PC-9 (cell line): ENCODE measurements at regions not wholly inside any gene's neighbourhood (a gene's known extent, or its start where the extent isn't known, plus 50 kb on each side); places are given as distances from the start of the nearest gene placed in this dataset.

Experiments
- BruUV-seq: library from RNA; stranded (reverse); fragments of 400-500 nt; replicated peaks from 2 replicates; lab custom pipeline; 2021; lab: Mats Ljungman, UMichigan
- CTCF ChIA-PET: fragments of 300-600 bp; sonication (Branson Sonifier 250); formaldehyde crosslinking; loops from one replicate; lab custom pipeline; 2022; ENCODE audit warnings: antibody characterized with exemption; lab: Charles Lee
- POLR2A ChIA-PET: fragments of 300-600 bp; sonication (Branson Sonifier 250); formaldehyde crosslinking; loops from one replicate; lab custom pipeline; 2022; ENCODE audit warnings: antibody characterized with exemption; ENCODE audit not compliant: unreplicated experiment; lab: Charles Lee
- DNase-seq, 2 experiments: peaks; one replicate each; pipeline versions ENCODE4 v3.0.0 to v3.0.0-alpha.2; 2015 to 2022; ENCODE audit warnings: mixed read lengths in 1 of 2
- H2AFZ ChIP-seq: fragments of 200-600 bp; sonication (generic); 2 replicates; pipeline ENCODE4 v1.8.1; 2017; ENCODE audit warnings: antibody characterized with exemption
- H3F3A ChIP-seq: fragments of 200-600 bp; sonication (generic); 2 replicates; pipeline ENCODE4 v1.8.1; 2017; ENCODE audit warnings: antibody characterized with exemption, mild to moderate bottlenecking, low read depth; ENCODE audit not compliant: insufficient read depth
- H3K27ac ChIP-seq: fragments of 200-600 bp; sonication (generic); 2 replicates; pipeline ENCODE4 v1.6.1; 2016; ENCODE audit warnings: mixed run types
- H3K27me3 ChIP-seq: fragments of 200-600 bp; sonication (generic); 2 replicates; pipeline ENCODE4 v1.6.1; 2016; ENCODE audit warnings: low read depth, mixed run types; ENCODE audit not compliant: insufficient read depth
- H3K36me3 ChIP-seq: fragments of 200-600 bp; sonication (generic); 2 replicates; pipeline ENCODE4 v1.6.1; 2016; ENCODE audit warnings: low read depth, mixed run types
- H3K4me1 ChIP-seq: fragments of 200-600 bp; sonication (generic); replicated peaks from 2 replicates; pipeline ENCODE4 v1.6.1; 2016; ENCODE audit warnings: mixed run types; ENCODE audit not compliant: insufficient read depth
- H3K4me2 ChIP-seq: fragments of 200-600 bp; sonication (generic); 2 replicates; pipeline ENCODE4 v1.6.1; 2017; ENCODE audit warnings: mixed run types
- H3K4me3 ChIP-seq: fragments of 200-600 bp; sonication (generic); 2 replicates; pipeline ENCODE4 v1.6.1; 2016; ENCODE audit warnings: mixed run types
- H3K79me2 ChIP-seq: fragments of 200-600 bp; sonication (generic); 2 replicates; pipeline ENCODE4 v1.6.1; 2017; ENCODE audit warnings: low read depth, mixed run types
- H3K9me2 ChIP-seq: fragments of 200-600 bp; sonication (generic); 2 replicates; pipeline ENCODE4 v1.8.1; 2017; ENCODE audit warnings: mild to moderate bottlenecking; ENCODE audit not compliant: insufficient read depth
- H3K9me3 ChIP-seq: fragments of 200-600 bp; sonication (generic); 2 replicates; pipeline ENCODE4 v1.8.1; 2016; ENCODE audit warnings: low read depth; ENCODE audit not compliant: insufficient read depth
- H4K20me1 ChIP-seq: fragments of 200-600 bp; sonication (generic); 2 replicates; pipeline ENCODE4 v1.8.1; 2017; ENCODE audit not compliant: insufficient read depth
- EZH2 ChIP-seq: fragments of 200-600 bp; sonication (generic); IDR thresholded peaks from 2 replicates; pipeline ENCODE4 v1.8.0; 2017; ENCODE audit warnings: antibody characterized with exemption, low read depth
- intact Hi-C: fragments of 100-400 bp; cut with micrococcal nuclease; formaldehyde crosslinking; loops from one replicate; pipeline ENCODE4 v1.10.0; 2022; ENCODE audit not compliant: unreplicated experiment
- TF ChIP-seq, protein P1 (sequence below): fragments of 200-600 bp; sonication (generic); conservative IDR thresholded peaks from 2 replicates; pipeline ENCODE4 v1.6.1; 2017; ENCODE audit warnings: mixed run types, antibody characterized with exemption, mild to moderate bottlenecking, moderate library complexity

DNA sequence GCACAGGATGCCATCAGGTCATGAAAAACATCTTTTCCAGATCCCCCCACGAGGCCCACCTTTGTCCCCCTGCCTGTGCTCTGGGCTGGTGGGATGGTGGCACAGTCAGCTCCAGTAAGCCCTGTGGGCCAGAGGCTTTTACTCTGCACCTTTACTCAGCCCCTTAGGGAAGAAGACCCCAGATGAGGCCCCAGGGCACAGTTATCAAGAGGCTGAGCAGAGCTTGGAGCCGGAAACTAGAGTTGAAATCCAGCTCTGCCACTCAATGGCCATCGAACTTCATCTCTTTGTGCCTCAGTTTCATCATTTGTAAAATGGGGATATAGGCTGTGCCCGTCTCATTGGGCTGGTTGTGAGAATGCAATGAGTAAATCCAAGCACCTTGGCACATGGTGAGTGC is 81.7 kb upstream of the TOX2 start:
- no peak for TF ChIP-seq EZH2
- TF ChIP-seq, protein P1, sequence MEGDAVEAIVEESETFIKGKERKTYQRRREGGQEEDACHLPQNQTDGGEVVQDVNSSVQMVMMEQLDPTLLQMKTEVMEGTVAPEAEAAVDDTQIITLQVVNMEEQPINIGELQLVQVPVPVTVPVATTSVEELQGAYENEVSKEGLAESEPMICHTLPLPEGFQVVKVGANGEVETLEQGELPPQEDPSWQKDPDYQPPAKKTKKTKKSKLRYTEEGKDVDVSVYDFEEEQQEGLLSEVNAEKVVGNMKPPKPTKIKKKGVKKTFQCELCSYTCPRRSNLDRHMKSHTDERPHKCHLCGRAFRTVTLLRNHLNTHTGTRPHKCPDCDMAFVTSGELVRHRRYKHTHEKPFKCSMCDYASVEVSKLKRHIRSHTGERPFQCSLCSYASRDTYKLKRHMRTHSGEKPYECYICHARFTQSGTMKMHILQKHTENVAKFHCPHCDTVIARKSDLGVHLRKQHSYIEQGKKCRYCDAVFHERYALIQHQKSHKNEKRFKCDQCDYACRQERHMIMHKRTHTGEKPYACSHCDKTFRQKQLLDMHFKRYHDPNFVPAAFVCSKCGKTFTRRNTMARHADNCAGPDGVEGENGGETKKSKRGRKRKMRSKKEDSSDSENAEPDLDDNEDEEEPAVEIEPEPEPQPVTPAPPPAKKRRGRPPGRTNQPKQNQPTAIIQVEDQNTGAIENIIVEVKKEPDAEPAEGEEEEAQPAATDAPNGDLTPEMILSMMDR: no peak
- no peaks in the 10 kb centered on the region for H3K9me2 ChIP-seq
- H3K4me2 ChIP-seq: no peak overlapping the region
- POLR2A ChIA-PET: no interaction called here
- H3K27me3 ChIP-seq: 0 out of 2 replicates have a peak, but pooled peaks cover 3% of the 10 kb centered on the region
- intact Hi-C loops: no loop called here
- no peaks in the 10 kb centered on the region for H3K36me3 ChIP-seq
- H4K20me1 ChIP-seq: no peaks in the 10 kb centered on the region
- H3K79me2 ChIP-seq: no peaks in the 10 kb centered on the region
- no peak overlapping the region for H3K4me3 ChIP-seq
- H3K4me1 ChIP-seq: no peaks in the 10 kb centered on the region
- no peak overlapping the region for H2AFZ ChIP-seq
- DNase-seq: no peak
- no peaks in the 10 kb centered on the region for H3K9me3 ChIP-seq
- H3K27ac ChIP-seq: no peak overlapping the region
- CTCF ChIA-PET: no interaction called here
- no peaks in the 10 kb centered on the region; the same call in 1 of the 2 replicates for H3F3A ChIP-seq
- BruUV-seq: no TSS peak

DNA sequence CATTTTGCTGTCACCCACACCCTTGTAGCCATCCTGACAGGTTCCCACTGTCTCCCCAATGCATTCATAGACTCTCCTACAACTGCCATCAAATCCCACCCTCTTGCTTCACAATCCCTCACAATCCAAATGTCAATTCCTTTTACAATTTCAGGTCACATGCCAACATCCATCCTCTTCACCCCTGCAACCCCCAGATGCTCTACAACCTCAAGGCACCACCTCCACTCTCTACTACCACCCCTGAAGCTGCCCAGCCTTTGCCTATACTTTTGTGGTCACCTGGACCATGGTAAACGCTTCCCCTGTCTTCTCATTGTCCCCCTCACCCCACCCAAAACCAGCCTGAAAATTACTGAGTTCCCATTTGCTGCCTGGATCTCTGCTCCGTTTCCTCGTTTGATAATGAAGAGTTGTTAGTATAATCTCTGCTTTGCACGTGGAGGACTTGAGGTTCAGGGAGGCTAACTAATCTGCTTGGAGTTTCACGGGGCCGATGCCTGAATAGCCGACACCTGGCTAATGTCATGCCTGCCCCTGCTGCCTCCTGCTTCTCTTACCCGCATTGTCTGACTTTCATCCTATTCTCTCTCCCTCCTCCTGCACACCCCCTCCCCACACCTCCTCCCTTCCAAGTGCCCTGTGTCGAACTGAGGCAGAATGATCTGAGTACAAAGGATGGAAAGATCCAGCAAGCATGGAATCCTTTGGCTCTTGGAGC is 82.4 kb upstream of the TOX2 start:
- Histone ChIP-seq H3K9me3 (no peaks in the 10 kb centered on the region), H3K9me2 (no peaks in the 10 kb centered on the region), H3K4me3 (no peak overlapping the region), H2AFZ (no peak overlapping the region), H3K27ac (no peak overlapping the region), H3K79me2 (no peaks in the 10 kb centered on the region), H3K36me3 (no peaks in the 10 kb centered on the region), H3K4me2 (no peak overlapping the region), H3F3A (no peaks in the 10 kb centered on the region; the same call in 1 of the 2 replicates), H4K20me1 (no peaks in the 10 kb centered on the region), H3K4me1 (no peaks in the 10 kb centered on the region), H3K27me3 (0 out of 2 replicates have a peak, but pooled peaks cover 3% of the 10 kb centered on the region)
- TF ChIP-seq, protein P1: no peak
- no peak for TF ChIP-seq EZH2
- ChIA-PET POLR2A (no interaction called here), CTCF (no interaction called here)
- DNase-seq: no peak
- no TSS peak for BruUV-seq
- intact Hi-C loops: no loop called here

DNA sequence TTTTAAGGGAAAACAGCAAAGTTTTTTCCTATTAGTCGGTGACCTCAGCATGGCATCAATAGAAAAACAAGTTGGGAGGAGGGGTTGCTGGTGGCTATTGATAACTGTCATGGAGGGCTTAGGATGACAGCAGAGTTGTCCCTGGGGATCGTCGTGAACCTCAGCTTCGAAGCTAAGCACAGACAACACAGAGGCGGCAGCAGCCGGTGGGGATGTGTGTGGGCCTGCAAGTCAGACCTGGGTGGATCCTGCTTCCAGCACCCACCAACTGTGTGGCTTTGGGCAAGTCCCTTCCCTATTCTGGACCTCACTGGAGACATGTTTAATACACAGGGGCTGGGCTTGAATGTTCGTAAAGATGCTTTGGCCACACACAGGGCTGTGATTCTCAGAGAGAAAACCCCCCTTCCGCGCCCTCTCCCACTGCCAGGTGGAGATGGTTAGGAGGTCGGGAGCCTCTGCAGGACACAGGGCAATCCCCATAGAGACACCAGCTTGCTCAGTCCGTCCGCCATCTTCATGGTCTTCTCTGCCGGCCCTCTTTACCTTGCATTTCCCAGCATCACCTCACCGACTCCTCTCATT is 83.1 kb upstream of the TOX2 start:
- no peaks in the 10 kb centered on the region for H3K9me3 ChIP-seq
- H3K4me2 ChIP-seq: no peak overlapping the region
- no peaks in the 10 kb centered on the region; the same call in 1 of the 2 replicates for H3F3A ChIP-seq
- H3K4me1 ChIP-seq: no peaks in the 10 kb centered on the region
- no peak overlapping the region for H3K4me3 ChIP-seq
- H3K36me3 ChIP-seq: no peaks in the 10 kb centered on the region
- no peak for DNase-seq
- H2AFZ ChIP-seq: no peak overlapping the region
- BruUV-seq: no TSS peak
- ChIA-PET POLR2A (no interaction called here), CTCF (interaction anchor here (0.7 kb wide), 2 partner anchors 8 to 376 kb away, joined by 3 to 4 read pairs; no protein-coding TSS in a partner anchor)
- no peaks in the 10 kb centered on the region for H3K9me2 ChIP-seq
- no peaks in the 10 kb centered on the region for H4K20me1 ChIP-seq
- no peak for TF ChIP-seq EZH2
- TF ChIP-seq, protein P1: no peak
- no peak overlapping the region for H3K27ac ChIP-seq
- intact Hi-C loops: no loop called here
- H3K27me3 ChIP-seq: 0 out of 2 replicates have a peak, but pooled peaks cover 3% of the 10 kb centered on the region
- no peaks in the 10 kb centered on the region for H3K79me2 ChIP-seq
